HepG2 (cell line): ENCODE measurements at regions not wholly inside any gene's neighbourhood (a gene's known extent, or its start where the extent isn't known, plus 50 kb on each side); places are given as distances from the start of the nearest gene placed in this dataset.
A peak's percentile ranks its signal among the peaks of the same experiment; 100 is the strongest.

Source experiments
- ATAC-seq: fragments of 200-7000 bp; cut with Tn5 transposase; 3 replicates; pipeline ENCODE4 v1.9.1; 2020; ENCODE audit warnings: mild to moderate bottlenecking, moderate library complexity
- BruUV-seq: library from RNA; stranded (reverse); fragments of 400-500 nt; replicated peaks from 2 replicates; lab custom pipeline; 2021; lab: Mats Ljungman, UMichigan
- CTCF ChIA-PET: fragments of 300-600 bp; formaldehyde crosslinking; extraction: SDS; loops from one replicate; lab custom pipeline; 2021; ENCODE audit warnings: low total read pairs, inconsistent platforms, low intra/inter-chr PET ratio; lab: Yijun Ruan, JAX
- POLR2A ChIA-PET: fragments of 350-600 bp; sonication (Branson Sonifier 250); formaldehyde crosslinking; loops from one replicate; lab custom pipeline; 2020; ENCODE audit warnings: antibody characterized with exemption, inconsistent platforms; lab: Yijun Ruan, JAX
- DNase-seq: peaks from one replicate; pipeline ENCODE4 v3.0.0-alpha.2; 2015; ENCODE audit warnings: low spot score
- FAIRE-seq: peaks from 3 replicates; lab custom pipeline; 2011; peaks lifted over from hg19 to GRCh38; lab: Jason Lieb, UNC
- H2AFZ ChIP-seq: one replicate; pipeline ENCODE4 v1.6.1; 2011; ENCODE audit warnings: low read length, inconsistent platforms
- H3K27ac ChIP-seq: fragments of 300-600 bp; 3 replicates; pipeline ENCODE4 v1.8.0; 2011; ENCODE audit warnings: mixed run types, mild to moderate bottlenecking, mixed read lengths, low read length, inconsistent platforms; ENCODE audit not compliant: insufficient read depth; ENCODE audit errors: extremely low read length
- H3K27me3 ChIP-seq, 2 experiments: fragments of 200-600 bp in 1 of 2; 2 replicates in 1 of 2; 3 replicates in 1 of 2; pipeline versions ENCODE4 v1.6.0 to v1.8.0; 2011; ENCODE audit warnings: low read length in 2 of 2, mild to moderate bottlenecking in 2 of 2, moderate library complexity in 2 of 2, inconsistent platforms in 1 of 2; ENCODE audit not compliant: insufficient read depth in 2 of 2, control insufficient read depth in 1 of 2
- H3K36me3 ChIP-seq, 2 experiments: fragments of 200-600 bp in 1 of 2; replicated peaks in 1 of 2; 2 replicates in 1 of 2; 3 replicates in 1 of 2; pipeline versions ENCODE4 v1.5.1 to v1.8.0; 2011; ENCODE audit warnings: low read length in 2 of 2, inconsistent platforms in 1 of 2; ENCODE audit not compliant: insufficient read depth in 2 of 2, control insufficient read depth in 1 of 2
- H3K4me1 ChIP-seq: 2 replicates; pipeline ENCODE4 v1.5.1; 2012; ENCODE audit warnings: low read length, inconsistent platforms; ENCODE audit not compliant: insufficient read depth
- H3K4me2 ChIP-seq: 2 replicates; pipeline ENCODE4 v1.6.0; 2011; ENCODE audit warnings: low read depth, low read length, inconsistent platforms
- H3K4me3 ChIP-seq, 3 experiments: fragments of 200-600 bp in 1 of 3; sonication (generic), shearing (Covaris generic) in 1 of 3; replicated peaks in 1 of 3; 2 replicates each; pipeline ENCODE4 v1.5.1; 2011 to 2016; ENCODE audit warnings: low read length in 3 of 3, inconsistent platforms in 2 of 3, low read depth in 2 of 3, mild to moderate bottlenecking in 2 of 3, control low read depth in 1 of 3, mixed read lengths in 1 of 3; ENCODE audit not compliant: insufficient read depth in 1 of 3
- H3K79me2 ChIP-seq: one replicate; pipeline ENCODE4 v1.6.1; 2011; ENCODE audit warnings: low read length, inconsistent platforms; ENCODE audit not compliant: insufficient read depth
- H3K9ac ChIP-seq: 2 replicates; pipeline ENCODE4 v1.6.0; 2011; ENCODE audit warnings: mild to moderate bottlenecking, low read depth, low read length, inconsistent platforms; ENCODE audit not compliant: insufficient read depth
- H3K9me3 ChIP-seq: 2 replicates; pipeline ENCODE4 v1.5.1; 2012; ENCODE audit warnings: mild to moderate bottlenecking, low read length
- H4K20me1 ChIP-seq: 2 replicates; pipeline ENCODE4 v1.6.0; 2011; ENCODE audit warnings: inconsistent platforms, mild to moderate bottlenecking, low read length, moderate library complexity; ENCODE audit not compliant: insufficient read depth
- FOXP1 ChIP-seq, 2 experiments: fragments of 450-650 bp in 1 of 2; IDR thresholded peaks; 2 replicates each; pipeline ENCODE4 v1.6.1; 2017 to 2018; ENCODE audit warnings: antibody characterized with exemption in 1 of 2
- MAFF ChIP-seq: IDR thresholded peaks from 2 replicates; pipeline ENCODE4 v1.6.1; 2011; ENCODE audit warnings: low read depth, low read length, improper control_type of control experiment
- MAFK ChIP-seq, 2 experiments: IDR thresholded peaks in 1 of 2; conservative IDR thresholded peaks in 1 of 2; 2 replicates each; pipeline ENCODE4 v1.6.1; 2011; ENCODE audit warnings: improper control_type of control experiment in 2 of 2, low read length in 2 of 2
- NFE2L2 ChIP-seq: fragments of 150-350 bp; IDR thresholded peaks from 2 replicates; pipeline ENCODE4 v1.6.1; 2014; ENCODE audit warnings: low read length
- PRDM4 ChIP-seq: sonication (generic); formaldehyde crosslinking; IDR thresholded peaks from 2 replicates; pipeline ENCODE4 v1.9.0; 2021; ENCODE audit warnings: missing genetic modification reagents, borderline replicate concordance
- TRIM24 ChIP-seq: sonication (generic); formaldehyde crosslinking; IDR thresholded peaks from 2 replicates; pipeline ENCODE4 v1.8.0; 2022; ENCODE audit warnings: mild to moderate bottlenecking, missing genetic modification reagents
- ZBTB44 ChIP-seq: sonication (generic); formaldehyde crosslinking; IDR thresholded peaks from 2 replicates; pipeline ENCODE4 v1.4.0; 2020; ENCODE audit warnings: missing genetic modification reagents
- ZKSCAN5 ChIP-seq: sonication (generic); formaldehyde crosslinking; IDR thresholded peaks from 2 replicates; pipeline ENCODE4 v1.5.1; 2020; ENCODE audit warnings: mild to moderate bottlenecking, missing genetic modification reagents
- ZNF205 ChIP-seq: IDR thresholded peaks from 2 replicates; pipeline ENCODE4 v1.6.1; 2018; ENCODE audit warnings: missing biosample characterization, missing genetic modification reagents
- WGBS: methylation state at CpG from one replicate; pipeline ENCODE4 v1.1.6; 2017; ENCODE audit warnings: low lambda C conversion rate; 5-methylcytosine and 5-hydroxymethylcytosine counted together
- in situ Hi-C: cut with HindIII; loops from 2 replicates; pipeline ENCODE4 v1.10.0; 2017; ENCODE audit warnings: low pct_unique_long_range_greater_than_20kb; ENCODE audit not compliant: extremely low pct_ligation_motif_present
- intact Hi-C: fragments of 100-400 bp; cut with micrococcal nuclease; formaldehyde crosslinking; loops from one replicate; pipeline ENCODE4 v1.10.0; 2022; ENCODE audit not compliant: unreplicated experiment

DNA sequence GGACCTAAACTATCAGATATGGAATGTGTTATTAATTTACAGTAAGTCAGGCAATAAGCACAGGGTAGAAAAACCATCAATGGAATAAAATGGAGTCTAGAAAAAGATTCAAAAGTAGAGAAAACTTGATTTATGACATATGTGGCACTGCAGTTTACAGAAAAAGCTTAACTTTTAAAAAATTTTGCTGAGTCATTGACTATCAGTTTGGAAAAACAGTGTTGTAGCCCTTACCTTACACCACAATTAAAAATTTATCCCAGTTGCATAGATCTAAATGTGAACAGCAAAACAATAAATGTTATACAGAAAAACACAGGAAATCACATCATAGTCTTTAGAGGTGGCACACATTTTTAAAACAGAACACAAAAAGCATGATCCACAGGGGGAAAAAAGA, 108.5 kb downstream of the USP22 start:
- no peak for FAIRE-seq
- H4K20me1 ChIP-seq: no peaks in the 10 kb centered on the region
- peaks cover 5% of the 10 kb centered on the region; the same call in 1 of the 2 replicates for H3K4me1 ChIP-seq
- H2AFZ ChIP-seq: no peak overlapping the region
- H3K4me2 ChIP-seq: no peak overlapping the region
- H3K27ac ChIP-seq: no peak overlapping the region
- H3K4me3 ChIP-seq: no peak overlapping the region
- in situ Hi-C loops: no loop called here
- H3K9ac ChIP-seq: no peak overlapping the region
- no peak for ATAC-seq
- ChIA-PET CTCF (no interaction called here), POLR2A (no interaction called here)
- TF ChIP-seq MAFF (peak; percentile 83), TRIM24 (CRISPR knock-in tag) (no peak), MAFK (conservative IDR thresholded peaks at IDR 0.05 in 1 of 2, IDR thresholded peaks at IDR 0.05 in 1 of 2; ENCODE audit: low read length in 2 of 2) (peak; percentile 74 to 88; a peak in 3 of 4 replicates), NFE2L2 (peak; percentile 95)
- TSS peak; percentile 22 for BruUV-seq
- H3K36me3 ChIP-seq: peaks cover 2 to 5% of the 10 kb centered on the region in 2 experiments; a peak in 3 of 5 replicates
- no peaks in the 10 kb centered on the region; a peak in 1 of 5 replicates for H3K27me3 ChIP-seq
- no peaks in the 10 kb centered on the region for H3K79me2 ChIP-seq
- no peaks in the 10 kb centered on the region for H3K9me3 ChIP-seq
- intact Hi-C loops: no loop called here
- no peak for DNase-seq

- ATAC-seq (no peak), DNase-seq (no peak), FAIRE-seq (no peak)
- Histone ChIP-seq H2AFZ (no peak overlapping the region), H3K9ac (no peak overlapping the region), H3K27me3 (no peaks in the 10 kb centered on the region; a peak in 1 of 5 replicates), H3K4me3 (no peak overlapping the region), H3K27ac (no peak overlapping the region), H3K9me3 (no peaks in the 10 kb centered on the region), H3K79me2 (peaks cover 3% of the 10 kb centered on the region), H3K4me1 (peaks cover 5% of the 10 kb centered on the region; the same call in 1 of the 2 replicates), H4K20me1 (no peaks in the 10 kb centered on the region), H3K36me3 (peaks cover 2 to 3% of the 10 kb centered on the region in 2 experiments; a peak in 2 of 5 replicates), H3K4me2 (no peak overlapping the region)
- ChIA-PET POLR2A (no interaction called here), CTCF (no interaction called here)
- WGBS: 14% methylated on average over 2 of the region's 2 CpGs
- intact Hi-C loops (no loop called here), in situ Hi-C loops (no loop called here)
- no TSS peak for BruUV-seq
- no peak for TF ChIP-seq PRDM4
- no peak for TF ChIP-seq ZNF205
- TF ChIP-seq FOXP1 (IDR thresholded peaks at IDR 0.05): no peak
- TF ChIP-seq FOXP1 (CRISPR knock-in tag; IDR thresholded peaks at IDR 0.05): no peak
- TF ChIP-seq ZKSCAN5 (CRISPR knock-in tag): no peak
- no peak for TF ChIP-seq ZBTB44 (CRISPR knock-in tag)
Measured at GRCh38 chr17:20935740-20936139, 107.1 kb downstream of the USP22 start.
